ENCODE measurements at regions not wholly inside any gene's neighbourhood (a gene's known extent, or its start where the extent isn't known, plus 50 kb on each side); places are given as distances from the start of the nearest gene placed in this dataset.

DNA sequence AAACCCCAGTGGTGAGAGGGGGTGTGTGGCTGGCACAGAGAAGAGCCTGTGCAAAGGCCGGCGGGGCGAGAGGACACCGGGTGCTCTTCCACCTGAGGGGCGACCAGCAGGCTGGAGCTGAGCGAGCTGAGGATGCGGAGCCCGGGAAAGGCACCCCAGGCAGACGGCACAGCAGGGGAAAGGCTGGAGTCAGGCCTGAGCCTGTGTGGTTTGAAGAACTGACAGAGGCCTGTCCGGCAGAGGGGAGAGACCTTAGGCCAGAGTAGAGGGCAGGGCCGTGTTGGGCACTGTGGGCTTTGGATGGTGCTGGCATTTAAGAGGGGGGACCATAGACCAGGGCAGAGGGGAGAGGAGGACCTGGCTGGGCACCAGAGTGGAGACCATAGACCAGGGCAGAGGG lies 149.8 kb downstream of the RTP5 start:
- TF ChIP-seq, protein P1, sequence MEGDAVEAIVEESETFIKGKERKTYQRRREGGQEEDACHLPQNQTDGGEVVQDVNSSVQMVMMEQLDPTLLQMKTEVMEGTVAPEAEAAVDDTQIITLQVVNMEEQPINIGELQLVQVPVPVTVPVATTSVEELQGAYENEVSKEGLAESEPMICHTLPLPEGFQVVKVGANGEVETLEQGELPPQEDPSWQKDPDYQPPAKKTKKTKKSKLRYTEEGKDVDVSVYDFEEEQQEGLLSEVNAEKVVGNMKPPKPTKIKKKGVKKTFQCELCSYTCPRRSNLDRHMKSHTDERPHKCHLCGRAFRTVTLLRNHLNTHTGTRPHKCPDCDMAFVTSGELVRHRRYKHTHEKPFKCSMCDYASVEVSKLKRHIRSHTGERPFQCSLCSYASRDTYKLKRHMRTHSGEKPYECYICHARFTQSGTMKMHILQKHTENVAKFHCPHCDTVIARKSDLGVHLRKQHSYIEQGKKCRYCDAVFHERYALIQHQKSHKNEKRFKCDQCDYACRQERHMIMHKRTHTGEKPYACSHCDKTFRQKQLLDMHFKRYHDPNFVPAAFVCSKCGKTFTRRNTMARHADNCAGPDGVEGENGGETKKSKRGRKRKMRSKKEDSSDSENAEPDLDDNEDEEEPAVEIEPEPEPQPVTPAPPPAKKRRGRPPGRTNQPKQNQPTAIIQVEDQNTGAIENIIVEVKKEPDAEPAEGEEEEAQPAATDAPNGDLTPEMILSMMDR (IDR thresholded peaks at IDR 0.05): no peak
- TF ChIP-seq POLR2AphosphoS5 (IDR thresholded peaks at IDR 0.05): no peak
- no peak for TF ChIP-seq EP300 (IDR thresholded peaks at IDR 0.05)
- TF ChIP-seq POLR2A (IDR thresholded peaks at IDR 0.05): no peak
